ENCODE measurements at regions not wholly inside any gene's neighbourhood (a gene's known extent, or its start where the extent isn't known, plus 50 kb on each side); places are given as distances from the start of the nearest gene placed in this dataset.
"Not testable (repeated sequence)": the region's sequence is repeated elsewhere in the genome, so short reads cannot be mapped to it uniquely, and the experiment has no call there.

GRCh38 chr13:109702030-109702597, 84.3 kb downstream of the IRS2 start:
- FAIRE-seq, result not testable (repeated sequence)

- no peak for FAIRE-seq
These were observed 86.2 kb downstream of the IRS2 start for GRCh38 chr13:109700176-109700575.

GRCh38 chr13:109699628-109700071, 86.7 kb downstream of the IRS2 start:
- no peak for FAIRE-seq

DNA sequence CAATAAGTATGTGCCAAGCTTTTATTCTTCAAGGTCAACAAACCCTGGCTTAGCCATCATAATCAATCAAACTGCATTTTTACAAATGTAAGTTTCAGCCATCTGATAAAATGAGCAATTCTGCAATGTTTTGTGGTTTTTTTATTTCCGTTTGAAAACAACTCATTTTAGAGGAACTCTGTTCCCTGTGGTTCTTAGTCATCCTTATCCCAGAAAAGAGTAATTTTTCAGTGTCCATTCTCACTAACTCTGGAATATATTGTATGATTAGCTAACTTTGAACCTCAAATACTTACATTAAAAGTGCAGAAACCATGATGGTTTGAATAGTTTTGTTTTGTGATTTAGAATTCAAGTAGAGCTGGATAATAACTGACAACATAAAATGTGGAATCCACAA, 87.6 kb downstream of the IRS2 start:
- no peak for FAIRE-seq

GRCh38 chr13:109697936-109698335, 88.4 kb downstream of the IRS2 start:
- FAIRE-seq, result no peak

DNA sequence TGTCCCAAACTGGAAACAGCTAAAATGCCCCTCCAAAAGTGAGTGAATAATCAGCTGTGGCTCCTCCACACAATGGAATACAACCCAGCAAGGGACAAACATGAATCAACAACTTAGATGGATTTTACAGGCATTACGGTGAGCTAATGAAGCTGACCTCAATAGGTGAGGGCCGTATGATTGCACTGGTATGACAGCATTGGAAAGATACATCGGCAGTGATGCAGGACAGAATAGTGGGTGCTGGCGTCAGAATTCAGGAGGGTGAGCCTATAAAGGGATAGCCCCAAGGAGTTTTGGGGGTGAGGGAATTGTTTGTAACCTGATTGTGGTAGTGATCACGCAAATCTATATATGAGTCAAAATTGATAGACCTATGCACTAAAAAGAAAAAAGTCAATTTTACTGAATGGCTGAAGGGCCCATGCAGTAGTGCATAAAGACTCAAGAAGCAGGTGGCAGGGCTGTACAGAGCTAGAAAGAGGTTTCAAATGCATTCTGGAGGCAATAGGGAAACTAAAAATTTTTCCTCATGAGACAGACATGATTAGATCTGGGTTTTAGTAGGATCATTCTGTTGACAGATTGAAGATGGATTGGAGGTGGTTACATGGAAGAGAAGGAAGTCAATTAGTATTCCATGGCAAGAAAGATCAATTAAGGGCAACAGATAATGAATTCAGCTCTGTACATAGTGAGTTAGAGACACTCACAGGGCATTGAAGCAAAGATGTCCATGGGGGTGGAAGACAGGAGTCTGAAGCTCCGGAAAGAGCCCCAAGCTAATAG, 90.8 kb downstream of the IRS2 start:
- no peak for FAIRE-seq

DNA sequence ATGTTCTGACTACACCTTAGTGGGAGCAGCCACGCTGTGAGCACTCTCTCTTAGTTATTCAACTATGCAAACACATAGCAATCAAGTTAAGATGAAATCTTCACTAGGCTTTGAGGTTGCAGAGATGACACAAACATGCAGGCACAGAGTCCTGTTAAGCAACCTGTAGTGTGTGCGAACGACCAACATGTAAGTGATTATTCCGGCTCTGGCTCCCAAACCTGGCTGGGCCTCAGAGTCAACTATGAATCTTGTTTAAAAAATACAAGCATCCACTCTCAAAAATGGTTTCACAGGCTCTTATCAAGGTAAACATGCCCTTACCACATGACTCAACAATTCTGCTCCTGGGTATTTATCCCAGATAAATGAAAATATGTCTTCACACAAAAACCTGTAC, 91.4 kb downstream of the IRS2 start:
- FAIRE-seq, result no peak

DNA sequence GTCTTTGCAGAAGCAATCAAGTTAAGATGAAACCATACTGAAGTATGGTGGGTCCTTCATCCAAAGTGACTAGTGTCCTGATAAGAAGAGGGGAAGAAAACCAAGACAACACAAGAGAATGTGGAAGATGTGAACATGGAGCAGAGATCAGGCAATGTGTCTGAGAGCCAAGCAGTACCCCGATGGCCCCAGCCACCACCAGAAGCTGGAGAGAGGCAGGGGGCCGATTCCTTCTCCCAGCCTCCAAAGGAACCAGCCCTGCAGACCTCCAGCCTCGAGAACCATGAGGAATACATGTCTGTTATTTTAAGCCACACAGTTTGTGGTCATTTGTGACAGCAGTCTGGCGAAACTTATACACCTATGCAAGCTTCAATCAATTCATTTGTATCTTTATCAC, 93.2 kb downstream of the IRS2 start:
- FAIRE-seq, result no peak

- FAIRE-seq, result no peak
These were observed 94.7 kb downstream of the IRS2 start for GRCh38 chr13:109691689-109692088.

- no peak for FAIRE-seq
These were observed 98.6 kb downstream of the IRS2 start for GRCh38 chr13:109687559-109688448.

DNA sequence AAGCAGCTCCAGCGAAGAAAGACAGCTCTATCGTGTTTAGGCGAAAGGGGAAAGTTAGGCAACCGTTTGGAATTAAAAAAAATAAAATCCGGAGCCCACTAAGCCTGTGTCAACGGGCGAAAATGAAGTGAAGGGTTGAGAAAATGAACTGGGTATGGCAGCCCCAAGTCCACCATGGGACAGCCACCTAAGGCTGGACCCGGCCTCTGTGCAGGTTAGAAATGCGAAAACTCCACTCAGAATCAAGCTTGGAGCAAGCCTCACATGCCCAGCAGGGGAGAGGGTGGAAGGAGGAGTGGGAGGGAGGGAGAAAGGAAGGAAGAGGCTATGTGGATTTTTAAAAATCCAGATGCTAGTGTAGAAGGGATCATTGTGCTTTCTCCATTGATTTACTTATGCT, 101.2 kb downstream of the IRS2 start:
- FAIRE-seq, result no peak

DNA sequence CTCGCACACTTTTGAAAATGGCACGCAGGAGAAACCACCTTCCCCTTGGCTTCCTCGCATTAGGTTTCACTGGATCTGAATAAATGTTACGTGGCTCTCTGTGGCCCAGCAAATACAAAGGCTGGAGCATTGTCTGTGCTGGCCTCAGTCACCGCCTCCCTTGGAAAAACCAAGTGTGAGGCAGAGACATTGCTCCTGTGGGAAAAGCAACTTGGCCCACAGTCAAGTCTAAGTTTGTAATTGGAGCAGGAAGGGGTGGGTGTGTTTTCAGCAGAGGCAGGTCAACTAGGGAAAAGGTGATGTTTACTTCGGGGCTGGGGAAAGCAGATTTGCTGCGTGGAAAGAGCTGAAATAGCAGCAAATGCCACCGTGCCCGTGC, 101.6 kb downstream of the IRS2 start:
- FAIRE-seq, result no peak

- no peak for FAIRE-seq
These were observed 102.1 kb downstream of the IRS2 start for GRCh38 chr13:109684084-109684823.

DNA sequence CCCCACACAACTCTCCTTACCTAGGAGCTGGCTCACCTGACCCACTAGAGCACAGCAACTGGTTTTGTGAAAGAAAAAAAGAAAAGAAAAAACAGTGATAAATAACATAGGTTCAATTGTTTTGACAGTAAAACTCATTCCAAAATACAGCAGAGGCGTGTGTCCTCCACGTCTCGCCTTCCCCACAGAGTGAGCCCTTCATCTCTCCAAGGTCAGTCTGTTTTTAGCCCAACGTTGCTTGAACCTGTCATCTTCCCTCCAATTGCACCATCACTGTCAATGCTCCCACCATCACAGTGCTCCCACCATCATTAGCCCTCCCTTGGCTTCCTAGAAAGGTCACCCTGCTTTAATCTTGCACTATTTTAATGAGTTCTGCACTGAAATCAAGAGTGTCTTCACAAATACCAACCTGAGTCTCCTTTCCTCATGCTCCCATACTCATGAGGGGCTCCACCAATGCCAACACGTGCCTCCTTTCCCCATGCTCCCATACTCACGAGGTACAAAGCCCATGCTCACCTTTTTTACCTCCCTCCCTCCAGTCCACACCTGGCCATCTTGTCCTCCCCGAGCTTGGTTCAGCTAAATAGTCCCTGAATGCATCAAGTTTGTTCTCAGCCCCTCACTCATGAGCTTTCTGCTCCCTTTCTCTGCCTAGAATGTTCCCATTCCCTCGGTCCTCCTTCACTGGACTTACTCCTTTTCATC, 103.7 kb downstream of the IRS2 start:
- no peak for FAIRE-seq

- FAIRE-seq, result no peak
These were observed 105.5 kb downstream of the IRS2 start for GRCh38 chr13:109680930-109681329.

DNA sequence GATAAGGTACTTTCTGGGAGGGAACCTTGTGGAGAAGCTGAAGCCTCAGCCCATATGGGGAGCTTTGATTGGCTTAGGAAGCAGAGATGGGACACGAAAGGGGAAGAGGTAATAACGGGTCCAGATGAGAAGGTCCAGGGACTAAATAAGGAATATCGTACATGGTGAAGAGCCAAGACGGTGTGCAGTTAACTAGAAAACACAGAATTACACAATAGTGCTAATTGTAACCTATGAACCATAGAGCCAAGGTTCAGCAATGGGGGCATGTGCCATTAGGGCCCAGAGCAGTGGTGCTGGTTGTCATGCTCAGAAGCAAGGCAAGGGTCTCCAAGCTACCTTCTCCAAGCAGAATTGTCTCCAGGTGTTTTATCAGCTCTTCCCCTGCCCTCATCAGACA, 106.1 kb downstream of the IRS2 start:
- no peak for FAIRE-seq

- FAIRE-seq, result no peak
These were observed 107.9 kb downstream of the IRS2 start for GRCh38 chr13:109678459-109678858.

DNA sequence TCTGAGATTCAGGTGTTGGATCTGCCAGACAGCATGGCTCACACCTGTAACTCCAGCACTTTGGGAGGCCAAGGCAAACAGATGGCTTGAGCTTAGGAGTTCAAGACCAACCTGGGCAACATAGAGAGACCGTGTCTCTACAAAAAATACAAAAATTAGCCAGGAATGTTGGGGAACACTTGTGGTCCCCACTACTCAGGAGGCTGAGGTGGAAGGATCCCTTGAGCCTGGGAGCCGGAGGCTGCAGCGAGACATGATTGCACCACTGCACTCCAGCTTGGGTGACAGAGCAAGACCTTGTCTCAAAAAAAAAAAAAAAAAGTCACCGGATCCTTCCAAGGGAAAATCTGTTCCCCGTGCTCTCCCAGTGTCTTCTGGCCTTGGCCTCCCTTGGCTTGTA, 109.2 kb downstream of the IRS2 start:
- no peak for FAIRE-seq

DNA sequence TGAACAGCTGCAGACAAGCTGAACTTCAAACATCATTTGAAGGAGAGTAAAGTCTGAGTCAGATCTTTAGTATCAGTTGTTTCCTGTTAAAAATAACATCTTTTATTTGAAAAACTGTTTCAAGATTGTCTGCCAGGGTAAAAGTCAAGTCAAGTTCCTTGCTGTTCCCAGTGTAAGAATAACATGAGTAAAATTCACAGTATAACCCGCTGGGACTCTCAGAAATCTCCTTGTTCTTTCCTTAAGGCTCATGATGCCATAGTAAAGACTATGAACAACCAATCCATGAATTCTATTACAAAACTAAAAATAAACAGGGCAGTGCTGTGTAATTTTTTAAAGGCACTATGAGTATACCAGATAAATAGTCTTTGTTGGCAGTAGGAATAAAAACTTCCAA, 112.9 kb downstream of the IRS2 start:
- FAIRE-seq, result no peak

DNA sequence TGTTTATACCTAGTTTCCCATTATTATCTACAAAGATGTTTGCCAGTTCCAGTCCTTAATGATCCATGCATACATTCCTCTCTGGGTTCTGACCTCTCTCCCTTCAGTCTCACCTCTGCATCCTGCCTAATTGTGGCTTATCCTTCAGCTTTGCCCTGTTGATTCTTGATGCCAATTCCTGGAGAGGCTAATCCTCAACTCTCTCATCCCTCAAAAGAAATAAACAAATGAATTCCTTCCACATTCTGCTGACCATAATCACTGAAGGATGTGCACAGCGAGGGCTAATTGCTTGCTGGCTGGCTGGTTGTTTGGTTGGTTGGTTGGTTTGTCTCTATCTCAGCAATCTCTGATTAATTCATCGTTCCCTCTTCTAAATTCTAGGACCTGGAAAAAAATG, 113.8 kb downstream of the IRS2 start:
- FAIRE-seq, result no peak

DNA sequence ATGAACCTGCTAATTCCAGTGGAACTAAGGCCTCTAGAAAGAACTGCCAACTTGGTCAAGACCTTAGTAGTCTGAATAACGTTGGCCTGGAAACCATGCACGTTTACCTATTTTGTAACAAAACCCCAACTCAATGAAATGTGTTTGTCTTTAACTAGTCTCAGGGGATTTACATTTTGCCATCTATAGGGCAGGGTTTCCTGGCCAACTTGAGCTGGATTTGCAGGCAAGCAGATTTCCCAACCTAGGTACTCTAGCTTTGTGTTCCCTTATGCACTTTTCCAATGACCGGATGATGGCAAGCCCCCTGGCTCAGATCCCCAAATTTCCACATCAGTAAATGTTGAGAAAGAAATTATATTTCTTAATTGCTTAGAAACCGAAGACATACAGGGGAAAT, 114.5 kb downstream of the IRS2 start:
- no peak for FAIRE-seq

- FAIRE-seq, result no peak
These were observed 115.6 kb downstream of the IRS2 start for GRCh38 chr13:109670776-109671175.
